B cell (primary cell): ENCODE measurements at regions not wholly inside any gene's neighbourhood (a gene's known extent, or its start where the extent isn't known, plus 50 kb on each side); places are given as distances from the start of the nearest gene placed in this dataset.

ENCODE experiments used
- ATAC-seq: fragments of 200-7000 bp; cut with Tn5 transposase; one replicate; pipeline ENCODE4 v1.10.0; 2021; ENCODE audit warnings: low read depth, mild to moderate bottlenecking, moderate number of reproducible peaks, moderate library complexity
- CTCF ChIA-PET: fragments of 350-600 bp; sonication (Branson Sonifier 250); formaldehyde crosslinking; loops from one replicate; lab custom pipeline; 2021; ENCODE audit warnings: antibody characterized with exemption, inconsistent platforms; lab: Charles Lee
- POLR2A ChIA-PET: fragments of 350-600 bp; sonication (Branson Sonifier 250); formaldehyde crosslinking; loops from one replicate; lab custom pipeline; 2021; ENCODE audit warnings: antibody characterized with exemption; lab: Charles Lee
- DNase-seq: peaks from one replicate; pipeline ENCODE4 v3.0.0; 2013
- H2AFZ ChIP-seq: 2 replicates; pipeline ENCODE4 v1.6.1; 2012; ENCODE audit warnings: mild to moderate bottlenecking, low read depth, low read length; ENCODE audit not compliant: insufficient read depth, poor library complexity, severe bottlenecking
- H3K27ac ChIP-seq, 2 donors: 1 replicate in 1 of 2; 2 replicates in 1 of 2; pipeline ENCODE4 v1.5.1; 2012 to 2013; ENCODE audit warnings: low read length in 2 of 2, mild to moderate bottlenecking in 2 of 2, moderate library complexity in 1 of 2
- H3K27me3 ChIP-seq, 4 experiments: fragments of 200-600 bp in 1 of 4; sonication (generic) in 1 of 4; replicated peaks in 1 of 4; 1 replicate in 2 of 4; 2 replicates in 2 of 4; pipeline versions ENCODE4 v1.6.1 to v1.7.0; 2013 to 2016; ENCODE audit warnings: low read length in 3 of 4, mild to moderate bottlenecking in 2 of 4, mixed read lengths in 1 of 4, moderate library complexity in 1 of 4; ENCODE audit not compliant: insufficient read depth in 4 of 4, control insufficient read depth in 3 of 4; ENCODE audit errors: control extremely low read depth in 1 of 4
- H3K36me3 ChIP-seq, 2 experiments: replicated peaks in 1 of 2; 1 replicate in 1 of 2; 2 replicates in 1 of 2; pipeline versions ENCODE4 v1.6.1 to v1.7.1; 2013; ENCODE audit warnings: low read length in 1 of 2; ENCODE audit not compliant: insufficient read depth in 2 of 2, control insufficient read depth in 1 of 2; ENCODE audit errors: control extremely low read depth in 1 of 2, extremely low read depth in 1 of 2
- H3K4me1 ChIP-seq, 2 donors: fragments of 200-600 bp in 1 of 2; sonication (generic) in 1 of 2; 1 replicate in 1 of 2; 2 replicates in 1 of 2; pipeline versions ENCODE4 v1.5.1 to v1.6.1; 2013 to 2017; ENCODE audit warnings: low read length in 2 of 2; ENCODE audit not compliant: control insufficient read depth in 2 of 2, insufficient read depth in 2 of 2
- H3K4me2 ChIP-seq: replicated peaks from 2 replicates; pipeline ENCODE3; 2012; ENCODE audit warnings: mild to moderate bottlenecking, low read depth, low read length; ENCODE audit not compliant: poor library complexity, severe bottlenecking
- H3K4me3 ChIP-seq, 5 experiments: fragments of 200-600 bp in 1 of 5; sonication (generic) in 1 of 5; 1 replicate in 3 of 5; 2 replicates in 2 of 5; pipeline versions ENCODE4 v1.5.1 to v1.7.0; 2011 to 2016; ENCODE audit warnings: low read length in 4 of 5, mild to moderate bottlenecking in 4 of 5, low read depth in 2 of 5, control low read depth in 1 of 5, moderate library complexity in 1 of 5; ENCODE audit not compliant: insufficient read depth in 1 of 5; ENCODE audit errors: control extremely low read depth in 1 of 5, extremely low read depth in 1 of 5
- H3K79me2 ChIP-seq: fragments of 200-600 bp; sonication (generic); one replicate; pipeline ENCODE4 v1.6.0; 2016; ENCODE audit warnings: low read length; ENCODE audit not compliant: control insufficient read depth, insufficient read depth
- H3K9ac ChIP-seq: fragments of 200-600 bp; sonication (generic); 2 replicates; pipeline ENCODE4 v1.6.1; 2017; ENCODE audit warnings: mild to moderate bottlenecking, low read length, moderate library complexity
- H3K9me3 ChIP-seq, 3 donors: one replicate each; pipeline versions ENCODE4 v1.6.1 to v1.7.1; 2013; ENCODE audit warnings: low read length in 2 of 3; ENCODE audit not compliant: control insufficient read depth in 2 of 3, insufficient read depth in 1 of 3; ENCODE audit errors: control extremely low read depth in 1 of 3
- H4K20me1 ChIP-seq: 2 replicates; pipeline ENCODE4 v1.6.0; 2012; ENCODE audit warnings: mild to moderate bottlenecking, low read length; ENCODE audit not compliant: insufficient read depth, control insufficient read depth, poor library complexity, severe bottlenecking
- H3K27ac Mint-ChIP-seq: one replicate; pipeline ENCODE4 v1.8.0; 2021; ENCODE audit warnings: mixed read lengths
- H3K27me3 Mint-ChIP-seq: one replicate; pipeline ENCODE4 v1.8.0; 2021; ENCODE audit warnings: mixed read lengths
- H3K4me1 Mint-ChIP-seq: one replicate; pipeline ENCODE4 v1.8.0; 2021; ENCODE audit warnings: mixed read lengths
- H3K4me3 Mint-ChIP-seq: one replicate; pipeline ENCODE4 v1.8.0; 2021; ENCODE audit warnings: mixed read lengths
- H3K9me3 Mint-ChIP-seq: one replicate; pipeline ENCODE4 v1.8.0; 2022; ENCODE audit warnings: mixed read lengths; ENCODE audit not compliant: insufficient read depth
- EZH2 ChIP-seq: IDR thresholded peaks from 2 replicates; pipeline ENCODE4 v1.6.1; 2012; ENCODE audit warnings: borderline replicate concordance, low read depth, mild to moderate bottlenecking, moderate library complexity, low read length; ENCODE audit not compliant: insufficient read depth, poor library complexity, severe bottlenecking
- WGBS: methylation state at CpG from one replicate; pipeline ENCODE4 v1.1.5; 2013; ENCODE audit warnings: missing lambda C conversion rate; ENCODE audit not compliant: insufficient coverage; 5-methylcytosine and 5-hydroxymethylcytosine counted together
- intact Hi-C: fragments of 100-400 bp; cut with micrococcal nuclease; formaldehyde crosslinking; loops from one replicate; pipeline ENCODE4 v1.10.0; 2022
- TF ChIP-seq, protein P1 (sequence below): fragments of 200-600 bp; IDR thresholded peaks from one replicate; pipeline ENCODE4 v1.8.0; 2022; ENCODE audit warnings: antibody characterized with exemption, mild to moderate bottlenecking

DNA sequence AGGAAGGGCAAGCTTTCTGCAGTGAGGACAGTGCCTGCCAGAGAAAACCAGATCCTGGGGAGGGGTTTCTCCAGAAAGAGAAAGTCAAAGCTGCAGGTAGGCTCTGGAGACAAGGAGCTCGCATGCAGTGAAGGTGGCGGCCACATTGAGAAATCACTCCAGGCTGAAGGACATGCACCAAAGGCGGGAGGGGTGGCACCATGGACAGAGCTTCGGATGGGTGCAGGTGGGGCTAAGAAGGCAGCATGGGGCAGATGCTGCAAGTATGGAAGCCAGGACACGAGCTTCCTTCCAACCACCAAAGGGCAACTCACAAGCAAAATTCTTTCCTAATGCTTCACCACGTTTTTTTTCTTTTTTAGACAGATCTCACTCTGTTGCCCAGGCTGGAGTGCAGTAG lies 104.4 kb upstream of the SLC35G4 start:
- no peak overlapping the region for H3K4me3 Mint-ChIP-seq
- CTCF ChIA-PET: interaction anchor here (0.8 kb wide), 1 partner anchor 14 kb away, joined by 3 read pairs; no protein-coding TSS in a partner anchor
- H3K9ac ChIP-seq: no peak overlapping the region
- no peaks in the 10 kb centered on the region for H3K9me3 ChIP-seq
- ATAC-seq (no peak), DNase-seq (no peak)
- H3K4me1 ChIP-seq: no peaks in the 10 kb centered on the region
- no peak overlapping the region for H2AFZ ChIP-seq
- H4K20me1 ChIP-seq: no peaks in the 10 kb centered on the region
- TF ChIP-seq, protein P1, sequence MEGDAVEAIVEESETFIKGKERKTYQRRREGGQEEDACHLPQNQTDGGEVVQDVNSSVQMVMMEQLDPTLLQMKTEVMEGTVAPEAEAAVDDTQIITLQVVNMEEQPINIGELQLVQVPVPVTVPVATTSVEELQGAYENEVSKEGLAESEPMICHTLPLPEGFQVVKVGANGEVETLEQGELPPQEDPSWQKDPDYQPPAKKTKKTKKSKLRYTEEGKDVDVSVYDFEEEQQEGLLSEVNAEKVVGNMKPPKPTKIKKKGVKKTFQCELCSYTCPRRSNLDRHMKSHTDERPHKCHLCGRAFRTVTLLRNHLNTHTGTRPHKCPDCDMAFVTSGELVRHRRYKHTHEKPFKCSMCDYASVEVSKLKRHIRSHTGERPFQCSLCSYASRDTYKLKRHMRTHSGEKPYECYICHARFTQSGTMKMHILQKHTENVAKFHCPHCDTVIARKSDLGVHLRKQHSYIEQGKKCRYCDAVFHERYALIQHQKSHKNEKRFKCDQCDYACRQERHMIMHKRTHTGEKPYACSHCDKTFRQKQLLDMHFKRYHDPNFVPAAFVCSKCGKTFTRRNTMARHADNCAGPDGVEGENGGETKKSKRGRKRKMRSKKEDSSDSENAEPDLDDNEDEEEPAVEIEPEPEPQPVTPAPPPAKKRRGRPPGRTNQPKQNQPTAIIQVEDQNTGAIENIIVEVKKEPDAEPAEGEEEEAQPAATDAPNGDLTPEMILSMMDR: no peak
- TF ChIP-seq EZH2: no peak
- H3K36me3 ChIP-seq: no peaks in the 10 kb centered on the region
- 87% methylated on average over 6 of the region's 6 CpGs for WGBS
- H3K79me2 ChIP-seq: no peaks in the 10 kb centered on the region
- H3K27me3 ChIP-seq: no peaks in the 10 kb centered on the region
- H3K4me3 ChIP-seq: no peak overlapping the region
- no peaks in the 10 kb centered on the region for H3K9me3 Mint-ChIP-seq
- H3K4me2 ChIP-seq: no peak overlapping the region
- H3K27ac ChIP-seq: no peak overlapping the region
- H3K27ac Mint-ChIP-seq: no peak overlapping the region
- POLR2A ChIA-PET: no interaction called here
- H3K4me1 Mint-ChIP-seq: no peaks in the 10 kb centered on the region
- H3K27me3 Mint-ChIP-seq: peaks cover 7% of the 10 kb centered on the region
- intact Hi-C loops: no loop called here

DNA sequence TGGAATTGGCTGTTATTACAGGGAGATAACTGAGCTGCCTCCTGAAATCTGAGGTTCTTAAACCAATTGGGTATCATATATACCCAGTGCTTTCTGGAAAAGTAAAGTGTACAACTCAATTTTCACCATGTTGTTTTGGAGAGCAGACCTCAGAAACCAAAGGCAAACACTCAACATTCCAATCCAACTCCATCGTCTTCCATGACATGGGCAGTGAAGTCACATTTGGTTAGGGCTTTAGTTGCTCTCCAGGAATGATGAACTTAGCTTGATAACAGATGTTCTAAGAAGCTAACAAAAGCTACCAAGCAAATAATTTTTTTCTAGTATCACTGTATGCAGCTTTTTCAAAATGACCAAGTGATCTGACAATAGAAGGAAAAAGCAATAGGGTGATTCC lies 107.0 kb upstream of the SLC35G4 start:
- CTCF ChIA-PET: no interaction called here
- intact Hi-C loops: no loop called here
- no peak for ATAC-seq
- Histone ChIP-seq H4K20me1 (no peaks in the 10 kb centered on the region), H3K27me3 (no peaks in the 10 kb centered on the region), H3K36me3 (no peaks in the 10 kb centered on the region), H3K4me1 (no peaks in the 10 kb centered on the region), H3K9me3 (peaks cover 0 to 3% (median 0%) of the 10 kb centered on the region in 3 donors), H2AFZ (no peak overlapping the region), H3K27ac (no peak overlapping the region), H3K4me3 (no peak overlapping the region), H3K79me2 (no peaks in the 10 kb centered on the region), H3K9ac (no peak overlapping the region), H3K4me2 (no peak overlapping the region)
- Mint-ChIP-seq H3K4me3 (no peak overlapping the region), H3K9me3 (no peaks in the 10 kb centered on the region), H3K27ac (no peak overlapping the region), H3K4me1 (no peaks in the 10 kb centered on the region), H3K27me3 (peaks cover 7% of the 10 kb centered on the region)
- POLR2A ChIA-PET: no interaction called here
- no peak for DNase-seq
- TF ChIP-seq EZH2: no peak
- TF ChIP-seq, protein P1: no peak
- WGBS: no CpG with 5 or more reads among the region's 1 CpG
